NCI-H2227 treated with DMSO at 0.1 percent for 48 hours (cell line): ENCODE measurements at regions not wholly inside any gene's neighbourhood (a gene's known extent, or its start where the extent isn't known, plus 50 kb on each side); places are given as distances from the start of the nearest gene placed in this dataset.

Experiments used
- DNase-seq: peaks from one replicate; lab custom pipeline; 2025; lab: John Stamatoyannopoulos, UW

GRCh38 chr11:123378096-123378495, 52.0 kb upstream of the GRAMD1B start:
- DNase-seq: no peak

- DNase-seq: no peak
Measured at GRCh38 chr11:123377355-123377754, 52.7 kb upstream of the GRAMD1B start.

GRCh38 chr11:123375832-123376231, 54.2 kb upstream of the GRAMD1B start:
- no peak for DNase-seq

GRCh38 chr11:123374622-123374968, 55.5 kb upstream of the GRAMD1B start:
- DNase-seq: no peak

- peak; percentile 85 for DNase-seq
Measured at GRCh38 chr11:123373754-123374621, 56.1 kb upstream of the GRAMD1B start.

- DNase-seq: no peak
Measured at GRCh38 chr11:123371506-123372297, 58.4 kb upstream of the GRAMD1B start.

- no peak for DNase-seq
Measured at GRCh38 chr11:123366924-123367323, 63.1 kb upstream of the GRAMD1B start.

- DNase-seq: no peak
Measured at GRCh38 chr11:123365955-123366354, 64.1 kb upstream of the GRAMD1B start.

GRCh38 chr11:123364080-123364479, 66.0 kb upstream of the GRAMD1B start:
- DNase-seq: no peak

- DNase-seq: no peak
Measured at GRCh38 chr11:123363556-123363955, 66.5 kb upstream of the GRAMD1B start.

GRCh38 chr11:123362941-123363340, 67.1 kb upstream of the GRAMD1B start:
- no peak for DNase-seq

- DNase-seq: no peak
Measured at GRCh38 chr11:123362186-123362585, 67.9 kb upstream of the GRAMD1B start.

GRCh38 chr11:123361110-123361509, 69.0 kb upstream of the GRAMD1B start:
- no peak for DNase-seq

GRCh38 chr11:123360267-123360936, 69.7 kb upstream of the GRAMD1B start:
- DNase-seq: no peak

- DNase-seq: peak; percentile 37
Measured at GRCh38 chr11:123357990-123358827, 71.9 kb upstream of the GRAMD1B start.

- no peak for DNase-seq
Measured at GRCh38 chr11:123357353-123357989, 72.6 kb upstream of the GRAMD1B start.

GRCh38 chr11:123356539-123356938, 73.5 kb upstream of the GRAMD1B start:
- no peak for DNase-seq

- DNase-seq: no peak
Measured at GRCh38 chr11:123354371-123354975, 75.6 kb upstream of the GRAMD1B start.

GRCh38 chr11:123351375-123351774, 78.7 kb upstream of the GRAMD1B start:
- DNase-seq: peak; percentile 84

GRCh38 chr11:123349382-123349781, 80.7 kb upstream of the GRAMD1B start:
- DNase-seq: no peak
